Activated T-helper 1 cell treated with anti-CD3 and anti-CD28 coated beads, Interleukin-12 subunit alpha, Interleukin-12 subunit beta, Interleukin-2, Interleukin-4 antibody, amounts not matched to agents 30 ng/mL and 10 ng/mL and 1 ng/mL, durations not matched to agents 14 hours and 24 hours and 36 hours (primary cell): ENCODE measurements at regions not wholly inside any gene's neighbourhood (a gene's known extent, or its start where the extent isn't known, plus 50 kb on each side); places are given as distances from the start of the nearest gene placed in this dataset.

ENCODE experiments used
- DNase-seq: peaks from one replicate; pipeline ENCODE4 v3.0.0; 2021; ENCODE audit warnings: low spot score
- H3K27ac Mint-ChIP-seq: one replicate; pipeline ENCODE4 v1.8.0; 2021; ENCODE audit warnings: mild to moderate bottlenecking, mixed read lengths
- H3K27me3 Mint-ChIP-seq: one replicate; pipeline ENCODE4 v1.8.0; 2022; ENCODE audit warnings: mild to moderate bottlenecking, moderate library complexity, mixed read lengths; ENCODE audit not compliant: insufficient read depth
- H3K36me3 Mint-ChIP-seq: one replicate; pipeline ENCODE4 v1.8.0; 2021; ENCODE audit warnings: low read depth, mixed read lengths
- H3K4me1 Mint-ChIP-seq: one replicate; pipeline ENCODE4 v1.8.0; 2021; ENCODE audit warnings: low read depth, mixed read lengths
- H3K4me3 Mint-ChIP-seq: one replicate; pipeline ENCODE4 v1.8.0; 2021; ENCODE audit warnings: mild to moderate bottlenecking, moderate library complexity, mixed read lengths
- H3K9me3 Mint-ChIP-seq: one replicate; pipeline ENCODE4 v1.8.0; 2021; ENCODE audit warnings: mixed read lengths
- intact Hi-C: fragments of 100-400 bp; cut with micrococcal nuclease; formaldehyde crosslinking; loops from one replicate; pipeline ENCODE4 v1.15.1; 2024

- no peak for DNase-seq
- H3K4me3 Mint-ChIP-seq, result no peak overlapping the region
- H3K27me3 Mint-ChIP-seq, result no peaks in the 10 kb centered on the region
- H3K4me1 Mint-ChIP-seq, result no peaks in the 10 kb centered on the region
- no peaks in the 10 kb centered on the region for H3K9me3 Mint-ChIP-seq
- no peaks in the 10 kb centered on the region for H3K36me3 Mint-ChIP-seq
- intact Hi-C loops, result no loop called here
- H3K27ac Mint-ChIP-seq, result no peak overlapping the region
Measured at GRCh38 chr7:10798044-10798443, 175.6 kb upstream of the PHF14 start.

GRCh38 chr7:10799475-10799874, 174.2 kb upstream of the PHF14 start:
- no peak overlapping the region for H3K27ac Mint-ChIP-seq
- intact Hi-C loops, result no loop called here
- DNase-seq, result no peak

GRCh38 chr7:10802011-10802410, 171.7 kb upstream of the PHF14 start:
- intact Hi-C loops, result no loop called here
- no peaks in the 10 kb centered on the region for H3K4me1 Mint-ChIP-seq
- no peak overlapping the region for H3K27ac Mint-ChIP-seq
- H3K36me3 Mint-ChIP-seq, result no peaks in the 10 kb centered on the region
- no peak for DNase-seq
- H3K27me3 Mint-ChIP-seq, result peaks cover 1% of the 10 kb centered on the region
- no peak overlapping the region for H3K4me3 Mint-ChIP-seq
- no peaks in the 10 kb centered on the region for H3K9me3 Mint-ChIP-seq

More at GRCh38 chr7:10799475-10799874, 174.2 kb upstream of the PHF14 start:
- Mint-ChIP-seq H3K9me3 (no peaks in the 10 kb centered on the region), H3K36me3 (no peaks in the 10 kb centered on the region), H3K4me1 (no peaks in the 10 kb centered on the region), H3K27me3 (peaks cover 1% of the 10 kb centered on the region), H3K4me3 (no peak overlapping the region)

DNA sequence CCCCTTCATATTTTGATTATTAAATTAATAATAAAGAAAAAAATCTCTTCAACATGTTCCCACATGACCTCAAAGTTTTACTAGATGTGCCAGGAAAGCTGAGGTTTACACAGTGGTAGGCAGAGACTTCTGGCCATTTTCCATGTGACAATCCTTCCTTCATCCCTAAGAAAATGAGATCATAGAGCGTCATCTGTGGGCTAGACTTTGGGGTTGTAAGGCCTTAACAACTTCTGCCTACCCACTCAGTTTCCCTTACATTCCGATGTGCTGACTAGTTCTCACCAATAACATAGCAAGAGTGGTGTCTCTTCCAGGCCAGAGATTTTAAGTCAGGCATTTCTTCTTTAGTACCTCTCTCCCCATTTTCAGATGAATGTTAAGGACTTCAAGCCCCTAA, 171.1 kb upstream of the PHF14 start:
- intact Hi-C loops, result no loop called here
- H3K27me3 Mint-ChIP-seq, result peaks cover 1% of the 10 kb centered on the region
- H3K4me1 Mint-ChIP-seq, result no peaks in the 10 kb centered on the region

GRCh38 chr7:10803720-10804119, 170.0 kb upstream of the PHF14 start:
- intact Hi-C loops, result no loop called here
- Mint-ChIP-seq H3K27ac (no peak overlapping the region), H3K4me3 (no peak overlapping the region), H3K36me3 (no peaks in the 10 kb centered on the region), H3K9me3 (no peaks in the 10 kb centered on the region), H3K27me3 (peaks cover 1% of the 10 kb centered on the region), H3K4me1 (no peaks in the 10 kb centered on the region)
- no peak for DNase-seq

More for the DNA sequence above, 171.1 kb upstream of the PHF14 start:
- H3K4me3 Mint-ChIP-seq, result no peak overlapping the region
- no peak for DNase-seq
- H3K36me3 Mint-ChIP-seq, result no peaks in the 10 kb centered on the region
- H3K9me3 Mint-ChIP-seq, result no peaks in the 10 kb centered on the region
- H3K27ac Mint-ChIP-seq, result no peak overlapping the region

GRCh38 chr7:10804770-10805169, 168.9 kb upstream of the PHF14 start:
- intact Hi-C loops, result no loop called here
- no peaks in the 10 kb centered on the region for H3K36me3 Mint-ChIP-seq
- DNase-seq, result no peak
- H3K27ac Mint-ChIP-seq, result no peak overlapping the region
- no peaks in the 10 kb centered on the region for H3K4me1 Mint-ChIP-seq
- peaks cover 1% of the 10 kb centered on the region for H3K27me3 Mint-ChIP-seq
- no peak overlapping the region for H3K4me3 Mint-ChIP-seq
- no peaks in the 10 kb centered on the region for H3K9me3 Mint-ChIP-seq

DNA sequence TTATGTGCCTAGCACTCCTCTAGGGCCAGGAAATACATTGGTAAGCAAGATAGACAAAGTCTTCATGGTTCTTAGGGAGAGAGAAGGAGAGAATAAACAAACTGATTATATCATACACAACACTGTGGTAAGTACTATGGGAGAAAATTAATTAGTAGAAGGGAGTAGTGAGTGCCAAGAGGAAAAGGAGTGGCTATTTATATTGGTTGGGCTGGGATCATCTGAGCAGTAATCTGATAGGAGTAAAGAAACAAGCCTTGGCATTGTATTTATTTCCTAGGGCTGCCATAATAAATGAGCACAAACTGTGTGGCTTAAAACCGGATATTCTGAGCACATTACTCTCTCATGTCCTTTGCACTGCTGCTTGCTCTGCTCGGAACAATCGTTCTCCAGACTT, 158.1 kb upstream of the PHF14 start:
- Mint-ChIP-seq H3K4me1 (no peaks in the 10 kb centered on the region), H3K27ac (no peak overlapping the region), H3K9me3 (no peaks in the 10 kb centered on the region)

GRCh38 chr7:10821156-10821555, 152.5 kb upstream of the PHF14 start:
- no peaks in the 10 kb centered on the region for H3K27me3 Mint-ChIP-seq
- no peak overlapping the region for H3K4me3 Mint-ChIP-seq
- no peaks in the 10 kb centered on the region for H3K9me3 Mint-ChIP-seq
- H3K27ac Mint-ChIP-seq, result no peak overlapping the region
- DNase-seq, result no peak
- H3K36me3 Mint-ChIP-seq, result no peaks in the 10 kb centered on the region
- intact Hi-C loops, result no loop called here
- no peaks in the 10 kb centered on the region for H3K4me1 Mint-ChIP-seq

More for the DNA sequence above, 158.1 kb upstream of the PHF14 start:
- intact Hi-C loops, result no loop called here
- H3K4me3 Mint-ChIP-seq, result no peak overlapping the region
- DNase-seq, result no peak
- no peaks in the 10 kb centered on the region for H3K27me3 Mint-ChIP-seq
- no peaks in the 10 kb centered on the region for H3K36me3 Mint-ChIP-seq

DNA sequence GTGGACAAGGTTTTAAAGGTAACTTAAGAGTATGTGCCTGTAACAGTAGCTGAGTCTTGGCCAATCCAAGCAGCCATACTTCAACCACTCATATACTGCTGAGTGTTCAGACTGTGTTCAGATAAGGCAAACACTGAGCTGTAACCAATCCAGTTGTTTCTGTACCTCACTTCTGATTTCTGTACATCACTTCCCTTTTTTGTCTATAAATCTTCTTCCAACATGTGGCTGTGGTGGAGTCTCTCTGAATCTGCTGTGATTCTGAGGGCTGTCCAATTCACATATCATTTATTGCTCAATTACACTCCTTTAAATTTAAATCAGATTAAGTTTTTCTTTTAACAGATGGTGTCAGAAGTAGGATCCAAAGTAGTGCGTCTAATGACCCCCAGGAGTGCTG, 149.5 kb upstream of the PHF14 start:
- H3K9me3 Mint-ChIP-seq, result no peaks in the 10 kb centered on the region
- no peak for DNase-seq
- no peaks in the 10 kb centered on the region for H3K36me3 Mint-ChIP-seq
- H3K4me1 Mint-ChIP-seq, result no peaks in the 10 kb centered on the region
- H3K4me3 Mint-ChIP-seq, result no peak overlapping the region
- H3K27ac Mint-ChIP-seq, result no peak overlapping the region
- intact Hi-C loops, result no loop called here
- no peaks in the 10 kb centered on the region for H3K27me3 Mint-ChIP-seq

- intact Hi-C loops, result no loop called here
- DNase-seq, result no peak
- no peaks in the 10 kb centered on the region for H3K4me1 Mint-ChIP-seq
- H3K4me3 Mint-ChIP-seq, result no peak overlapping the region
- no peaks in the 10 kb centered on the region for H3K9me3 Mint-ChIP-seq
- no peaks in the 10 kb centered on the region for H3K36me3 Mint-ChIP-seq
- no peak overlapping the region for H3K27ac Mint-ChIP-seq
- H3K27me3 Mint-ChIP-seq, result no peaks in the 10 kb centered on the region
Measured at GRCh38 chr7:10838228-10838627, 135.4 kb upstream of the PHF14 start.

GRCh38 chr7:10845225-10845624, 128.4 kb upstream of the PHF14 start:
- no peaks in the 10 kb centered on the region for H3K4me1 Mint-ChIP-seq
- H3K27me3 Mint-ChIP-seq, result peaks cover 2% of the 10 kb centered on the region
- H3K4me3 Mint-ChIP-seq, result no peak overlapping the region
- intact Hi-C loops, result no loop called here
- H3K27ac Mint-ChIP-seq, result no peak overlapping the region
- H3K9me3 Mint-ChIP-seq, result no peaks in the 10 kb centered on the region
- DNase-seq, result no peak
- H3K36me3 Mint-ChIP-seq, result no peaks in the 10 kb centered on the region

- intact Hi-C loops, result no loop called here
- DNase-seq, result no peak
- H3K4me3 Mint-ChIP-seq, result no peak overlapping the region
- no peaks in the 10 kb centered on the region for H3K9me3 Mint-ChIP-seq
- H3K27ac Mint-ChIP-seq, result no peak overlapping the region
- no peaks in the 10 kb centered on the region for H3K4me1 Mint-ChIP-seq
- H3K36me3 Mint-ChIP-seq, result no peaks in the 10 kb centered on the region
- peaks cover 2% of the 10 kb centered on the region for H3K27me3 Mint-ChIP-seq
Measured at GRCh38 chr7:10855583-10855982, 118.1 kb upstream of the PHF14 start.

- Mint-ChIP-seq H3K4me1 (no peaks in the 10 kb centered on the region), H3K9me3 (no peaks in the 10 kb centered on the region), H3K4me3 (no peak overlapping the region), H3K27ac (no peak overlapping the region), H3K27me3 (peaks cover 2% of the 10 kb centered on the region), H3K36me3 (no peaks in the 10 kb centered on the region)
- intact Hi-C loops, result no loop called here
- no peak for DNase-seq
Measured at GRCh38 chr7:10860516-10860915, 113.2 kb upstream of the PHF14 start.

DNA sequence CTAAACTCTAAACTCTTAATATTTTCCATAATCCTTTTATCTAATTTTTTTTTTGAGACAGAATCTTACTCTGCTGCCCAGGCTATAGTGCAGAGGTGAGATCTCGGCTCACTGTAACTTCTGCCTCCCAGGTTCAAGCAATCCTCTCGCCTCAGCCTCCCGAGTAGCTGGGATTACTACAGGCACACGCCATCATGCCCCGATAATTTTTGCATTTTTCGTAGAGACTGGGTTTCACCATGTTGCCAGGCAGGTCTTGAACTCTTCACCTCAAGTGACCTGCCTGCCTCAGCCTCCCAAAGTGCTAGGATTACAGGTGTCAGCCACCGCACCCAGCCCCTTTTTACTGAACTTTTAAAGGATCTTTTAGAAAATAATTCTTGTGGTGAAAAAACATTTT, 110.2 kb upstream of the PHF14 start:
- no peak for DNase-seq
- Mint-ChIP-seq H3K4me1 (no peaks in the 10 kb centered on the region), H3K36me3 (no peaks in the 10 kb centered on the region), H3K27me3 (peaks cover 2% of the 10 kb centered on the region), H3K27ac (no peak overlapping the region), H3K9me3 (no peaks in the 10 kb centered on the region), H3K4me3 (no peak overlapping the region)
- intact Hi-C loops, result no loop called here
